SU-DHL-6 (cell line): ENCODE measurements at regions not wholly inside any gene's neighbourhood (a gene's known extent, or its start where the extent isn't known, plus 50 kb on each side); places are given as distances from the start of the nearest gene placed in this dataset.

Experiments used
- H2AFZ ChIP-seq: fragments of 200-600 bp; sonication (generic); 2 replicates; pipeline ENCODE4 v1.6.1; 2014; ENCODE audit warnings: low read depth, mild to moderate bottlenecking, moderate library complexity, mixed read lengths, antibody characterized with exemption, low read length; ENCODE audit not compliant: severe bottlenecking
- H3F3A ChIP-seq: fragments of 200-600 bp; shearing (Covaris generic); 2 replicates; pipeline ENCODE4 v1.6.0; 2016; ENCODE audit warnings: antibody characterized with exemption, mild to moderate bottlenecking; ENCODE audit not compliant: insufficient read depth
- H3K27ac ChIP-seq: fragments of 200-600 bp; sonication (generic); 2 replicates; pipeline ENCODE4 v1.5.1; 2016; ENCODE audit warnings: low read depth, mild to moderate bottlenecking, low read length, moderate library complexity, mixed read lengths
- H3K27me3 ChIP-seq: fragments of 200-600 bp; sonication (generic), shearing (Covaris generic); 2 replicates; pipeline ENCODE4 v1.6.0; 2014; ENCODE audit warnings: mild to moderate bottlenecking, low read length
- H3K36me3 ChIP-seq: fragments of 200-600 bp; sonication (generic); 2 replicates; pipeline ENCODE4 v1.6.1; 2014; ENCODE audit warnings: mild to moderate bottlenecking, low read length, mixed read lengths
- H3K4me2 ChIP-seq: fragments of 300-600, 200-600 bp; shearing (Covaris generic), sonication (generic); 2 replicates; pipeline ENCODE4 v1.6.0; 2014; ENCODE audit warnings: low read length, low read depth, mild to moderate bottlenecking; ENCODE audit not compliant: poor library complexity, severe bottlenecking
- H3K4me3 ChIP-seq: fragments of 200-600 bp; sonication (generic); 2 replicates; pipeline ENCODE4 v1.5.1; 2014; ENCODE audit warnings: antibody characterized with exemption, low read length, mild to moderate bottlenecking, mixed read lengths; ENCODE audit not compliant: insufficient read depth, poor library complexity, severe bottlenecking
- H3K79me2 ChIP-seq: fragments of 200-600 bp; sonication (generic); 2 replicates; pipeline ENCODE4 v1.6.1; 2014; ENCODE audit warnings: mild to moderate bottlenecking, low read length, moderate library complexity; ENCODE audit not compliant: insufficient read depth
- H3K9ac ChIP-seq: fragments of 200-600 bp; sonication (generic); 2 replicates; pipeline ENCODE4 v1.7.0; 2014; ENCODE audit warnings: mild to moderate bottlenecking, low read length
- H3K9me2 ChIP-seq: fragments of 200-600 bp; sonication (generic); replicated peaks from 2 replicates; pipeline ENCODE4 v1.6.1; 2014; ENCODE audit warnings: low read length; ENCODE audit not compliant: insufficient read depth
- H3K9me3 ChIP-seq: fragments of 200-600 bp; sonication (generic); 2 replicates; pipeline ENCODE4 v1.6.1; 2014; ENCODE audit warnings: low read length, mixed read lengths; ENCODE audit not compliant: insufficient read depth
- H4K20me1 ChIP-seq: fragments of 200-600 bp; sonication (generic); 2 replicates; pipeline ENCODE4 v1.6.1; 2014; ENCODE audit warnings: low read depth, mild to moderate bottlenecking, antibody characterized with exemption, low read length, moderate library complexity, mixed read lengths
- CTCF ChIP-seq: fragments of 200-600 bp; sonication (generic); IDR thresholded peaks from one replicate; pipeline ENCODE4 v1.5.1; 2017; ENCODE audit warnings: antibody characterized with exemption, mild to moderate bottlenecking, low read length, moderate library complexity; ENCODE audit not compliant: insufficient read depth, poor library complexity, severe bottlenecking
- EZH2phosphoT487 ChIP-seq: fragments of 200-600 bp; sonication (generic), shearing (Covaris generic); conservative IDR thresholded peaks from 2 replicates; pipeline ENCODE4 v1.6.1; 2018; ENCODE audit warnings: mild to moderate bottlenecking, antibody characterized with exemption, low read length, moderate library complexity, mixed read lengths

DNA sequence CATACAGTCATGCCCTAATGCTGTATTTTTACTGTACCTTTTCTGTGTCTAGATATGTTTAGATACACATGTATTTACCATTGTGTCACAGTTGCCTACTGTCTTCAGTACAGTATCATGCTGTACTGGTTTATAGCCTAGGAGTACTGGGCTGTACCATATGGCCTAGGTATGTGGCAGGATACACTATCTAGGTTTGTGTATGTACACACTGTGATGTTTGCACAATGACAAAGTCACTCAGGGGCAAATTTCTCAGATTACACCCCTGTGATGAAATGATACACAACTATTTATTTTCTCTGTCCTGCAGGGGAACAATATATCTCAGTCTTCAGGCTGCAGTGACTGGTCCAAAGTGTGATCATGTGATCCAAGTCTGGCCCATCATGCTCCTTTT lies 1076.1 kb downstream of the VRK1 start:
- no peaks in the 10 kb centered on the region for H4K20me1 ChIP-seq
- H2AFZ ChIP-seq: no peak overlapping the region
- H3F3A ChIP-seq: no peaks in the 10 kb centered on the region
- no peak for TF ChIP-seq EZH2phosphoT487
- TF ChIP-seq CTCF: no peak
- no peaks in the 10 kb centered on the region for H3K79me2 ChIP-seq
- no peaks in the 10 kb centered on the region for H3K9me2 ChIP-seq
- H3K4me3 ChIP-seq: no peak overlapping the region
- H3K27me3 ChIP-seq: no peaks in the 10 kb centered on the region
- H3K9ac ChIP-seq: no peak overlapping the region
- no peaks in the 10 kb centered on the region for H3K9me3 ChIP-seq
- no peaks in the 10 kb centered on the region for H3K36me3 ChIP-seq
- no peak overlapping the region for H3K4me2 ChIP-seq
- no peak overlapping the region for H3K27ac ChIP-seq

DNA sequence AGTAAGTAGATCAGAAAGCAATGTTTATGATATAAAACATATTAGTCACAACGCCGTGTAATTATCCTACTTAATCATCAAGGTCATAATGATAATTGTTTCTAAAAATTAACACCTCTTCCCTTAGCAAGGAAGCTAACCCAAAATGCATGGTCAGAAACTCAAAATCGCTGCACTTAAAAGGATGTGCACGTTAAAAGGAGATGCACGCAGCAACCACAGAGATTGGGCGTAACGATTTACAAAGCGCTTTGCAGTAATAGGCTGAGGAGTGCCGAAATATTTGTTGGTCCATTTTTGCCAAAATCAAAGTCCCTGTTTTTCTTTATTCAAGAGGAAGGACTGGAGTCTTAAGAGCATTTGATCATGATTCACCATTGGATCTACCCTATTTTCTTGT lies 1077.2 kb downstream of the VRK1 start:
- no peaks in the 10 kb centered on the region for H3F3A ChIP-seq
- no peak overlapping the region for H3K27ac ChIP-seq
- H4K20me1 ChIP-seq: no peaks in the 10 kb centered on the region
- H3K27me3 ChIP-seq: no peaks in the 10 kb centered on the region
- H3K9me2 ChIP-seq: no peaks in the 10 kb centered on the region
- TF ChIP-seq EZH2phosphoT487 (no peak), CTCF (no peak)
- no peak overlapping the region for H3K4me3 ChIP-seq
- H3K4me2 ChIP-seq: no peak overlapping the region
- H3K9ac ChIP-seq: no peak overlapping the region
- no peaks in the 10 kb centered on the region for H3K79me2 ChIP-seq
- no peaks in the 10 kb centered on the region for H3K36me3 ChIP-seq
- no peak overlapping the region for H2AFZ ChIP-seq
- no peaks in the 10 kb centered on the region for H3K9me3 ChIP-seq

DNA sequence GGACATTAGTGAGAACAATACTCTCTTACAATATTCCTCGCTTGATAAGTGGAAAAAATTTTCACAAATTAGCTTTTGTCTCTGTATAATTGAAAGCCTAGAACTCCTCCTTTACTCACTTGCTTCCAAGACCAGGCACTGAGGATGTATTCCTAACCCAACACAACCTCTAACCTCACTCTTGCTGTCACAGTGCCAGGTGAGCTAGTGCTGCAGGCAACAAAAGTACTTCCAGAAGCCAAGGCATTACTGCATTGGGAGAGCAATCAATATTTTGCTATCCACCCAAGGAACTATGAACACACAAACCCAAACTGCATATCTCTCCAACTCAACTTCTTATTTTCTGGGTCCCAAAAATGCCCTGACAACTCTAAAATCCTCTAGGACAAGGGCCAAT lies 1081.0 kb downstream of the VRK1 start:
- Histone ChIP-seq H2AFZ (no peak overlapping the region), H3K9me3 (no peaks in the 10 kb centered on the region), H3F3A (no peaks in the 10 kb centered on the region), H4K20me1 (no peaks in the 10 kb centered on the region), H3K9me2 (no peaks in the 10 kb centered on the region), H3K79me2 (no peaks in the 10 kb centered on the region), H3K36me3 (no peaks in the 10 kb centered on the region), H3K9ac (no peak overlapping the region), H3K4me3 (no peak overlapping the region), H3K27ac (no peak overlapping the region), H3K27me3 (no peaks in the 10 kb centered on the region), H3K4me2 (no peak overlapping the region)
- TF ChIP-seq EZH2phosphoT487: no peak
- TF ChIP-seq CTCF: no peak

DNA sequence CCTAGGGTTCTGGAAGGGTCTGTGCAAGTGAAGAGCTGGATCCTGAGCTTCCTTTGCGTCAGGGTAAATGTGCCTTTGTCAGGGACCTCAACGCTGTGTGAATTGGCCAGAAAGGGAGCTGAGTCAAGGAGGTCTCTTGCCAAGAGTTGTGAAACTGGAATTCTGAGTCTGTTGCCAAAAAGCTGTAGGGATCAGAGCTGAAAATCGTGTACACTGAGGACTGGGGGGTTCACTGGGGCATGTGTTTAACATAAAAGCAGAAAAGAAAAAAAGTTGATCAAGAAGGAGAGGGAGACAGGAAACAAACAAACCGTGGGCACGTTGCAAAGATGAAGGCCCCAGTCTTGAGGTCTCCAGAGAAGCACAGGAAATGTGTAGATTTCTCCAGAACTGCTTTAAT lies 1081.5 kb downstream of the VRK1 start:
- H3K9me3 ChIP-seq: no peaks in the 10 kb centered on the region
- H3F3A ChIP-seq: no peaks in the 10 kb centered on the region
- no peaks in the 10 kb centered on the region for H4K20me1 ChIP-seq
- H3K9ac ChIP-seq: no peak overlapping the region
- no peaks in the 10 kb centered on the region for H3K27me3 ChIP-seq
- H3K27ac ChIP-seq: no peak overlapping the region
- H3K4me3 ChIP-seq: no peak overlapping the region
- no peak overlapping the region for H2AFZ ChIP-seq
- H3K79me2 ChIP-seq: no peaks in the 10 kb centered on the region
- TF ChIP-seq EZH2phosphoT487 (no peak), CTCF (no peak)
- H3K4me2 ChIP-seq: no peak overlapping the region
- no peaks in the 10 kb centered on the region for H3K36me3 ChIP-seq
- no peaks in the 10 kb centered on the region for H3K9me2 ChIP-seq
